Stomach (tissue), 4 donors: ENCODE measurements at regions not wholly inside any gene's neighbourhood (a gene's known extent, or its start where the extent isn't known, plus 50 kb on each side); places are given as distances from the start of the nearest gene placed in this dataset.

Source experiments
- CTCF ChIP-seq, 7 experiments: fragments of 450-650 bp in 4 of 7; fragments of 200-600 bp in 3 of 7; sonication (generic) in 3 of 7; IDR thresholded peaks; one replicate each; pipeline ENCODE4 v1.5.1; 2016 to 2019; ENCODE audit warnings: antibody characterized with exemption in 7 of 7, control low read depth in 2 of 7, mild to moderate bottlenecking in 1 of 7
- EP300 ChIP-seq: sonication (generic); formaldehyde crosslinking; IDR thresholded peaks from one replicate; pipeline ENCODE4 v1.6.1; 2017; ENCODE audit warnings: antibody characterized with exemption
- POLR2A ChIP-seq, 4 donors: fragments of 450-650 bp; IDR thresholded peaks; one replicate each; pipeline ENCODE4 v1.6.1; 2016; ENCODE audit warnings: antibody characterized with exemption in 4 of 4, control low read depth in 2 of 4, mild to moderate bottlenecking in 1 of 4, moderate library complexity in 1 of 4
- POLR2AphosphoS5 ChIP-seq, 3 donors: sonication (generic); formaldehyde crosslinking; IDR thresholded peaks; one replicate each; pipeline ENCODE4 v1.6.1; 2016; ENCODE audit warnings: antibody characterized with exemption in 3 of 3

- no peak for TF ChIP-seq EP300
- TF ChIP-seq CTCF (IDR thresholded peaks at IDR 0.05) = no peak
- TF ChIP-seq POLR2A (IDR thresholded peaks at IDR 0.05) = no peak
- no peak for TF ChIP-seq POLR2AphosphoS5 (IDR thresholded peaks at IDR 0.05)
Observed at GRCh38 chr13:63944911-63945310, 2529.3 kb upstream of the PCDH20 start.
